NCI-H187 treated with DMSO at 0.1 percent for 48 hours (cell line): ENCODE measurements at regions not wholly inside any gene's neighbourhood (a gene's known extent, or its start where the extent isn't known, plus 50 kb on each side); places are given as distances from the start of the nearest gene placed in this dataset.

Experiments
- DNase-seq: peaks from one replicate; lab custom pipeline; 2025; lab: John Stamatoyannopoulos, UW

DNA sequence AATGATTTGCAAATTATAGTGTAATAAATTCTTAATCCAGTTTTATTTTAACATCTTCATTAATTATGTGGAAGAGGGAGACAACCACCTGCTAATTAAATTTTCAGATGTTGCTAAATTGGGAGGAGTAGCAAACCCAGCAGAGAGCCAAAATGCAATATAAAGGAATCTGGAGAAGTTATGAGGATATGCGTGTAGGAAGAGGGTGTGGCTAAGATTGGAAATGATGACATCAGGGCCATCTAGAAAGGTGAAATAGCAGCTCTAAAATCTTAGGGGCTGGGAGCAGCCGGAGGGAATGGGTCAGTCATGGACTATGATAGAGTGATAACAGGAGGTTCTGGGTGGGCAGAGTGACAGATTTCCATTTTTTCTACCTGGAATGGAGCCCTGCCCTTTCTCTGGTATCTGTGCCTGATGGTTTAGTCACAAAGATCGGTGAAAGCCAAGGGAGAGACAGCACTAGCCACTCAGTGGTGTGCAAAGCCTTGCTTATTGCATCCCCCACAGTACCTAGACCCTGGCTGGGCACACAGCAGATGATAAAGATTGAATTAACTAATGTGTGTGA, 379.2 kb upstream of the CELF4 start:
- DNase-seq = no peak

DNA sequence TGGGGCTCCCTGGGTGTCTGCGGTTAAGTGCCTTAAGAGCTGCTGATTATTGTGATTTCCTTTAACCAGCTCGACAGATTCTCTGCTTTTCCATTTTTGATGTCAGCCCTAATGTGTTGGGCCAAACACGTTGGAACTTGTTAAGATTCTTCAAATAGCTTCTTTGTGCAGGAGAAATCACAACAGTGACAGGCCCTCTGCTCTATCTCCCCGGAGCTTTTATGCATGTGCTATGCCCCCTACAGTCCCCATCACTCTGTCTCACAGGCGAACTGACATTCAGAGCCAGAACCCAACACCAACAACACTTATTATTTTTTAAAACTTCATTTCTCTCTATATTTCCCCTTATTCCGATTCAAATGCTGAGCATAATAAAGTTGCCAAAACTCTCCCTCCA, 371.7 kb upstream of the CELF4 start:
- DNase-seq = no peak

DNA sequence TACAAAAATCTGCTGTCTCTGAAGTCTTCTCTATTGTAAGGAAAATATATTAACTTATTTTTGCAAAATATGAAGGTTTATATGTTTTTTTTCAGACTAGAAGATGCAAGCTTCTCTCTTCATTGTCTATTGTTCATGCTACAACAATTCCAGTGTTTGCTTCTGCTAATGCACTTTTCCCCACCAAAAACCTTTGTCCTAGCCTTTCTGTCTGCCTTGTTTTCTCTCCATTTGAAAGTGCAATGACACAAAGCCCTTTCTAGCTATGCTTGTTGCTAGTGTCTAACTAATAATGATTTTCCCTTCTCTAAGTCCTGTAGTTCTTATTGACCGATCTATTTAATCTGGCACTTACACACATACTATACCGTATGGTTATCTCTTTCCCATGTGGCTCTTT, 369.5 kb upstream of the CELF4 start:
- DNase-seq = no peak

DNA sequence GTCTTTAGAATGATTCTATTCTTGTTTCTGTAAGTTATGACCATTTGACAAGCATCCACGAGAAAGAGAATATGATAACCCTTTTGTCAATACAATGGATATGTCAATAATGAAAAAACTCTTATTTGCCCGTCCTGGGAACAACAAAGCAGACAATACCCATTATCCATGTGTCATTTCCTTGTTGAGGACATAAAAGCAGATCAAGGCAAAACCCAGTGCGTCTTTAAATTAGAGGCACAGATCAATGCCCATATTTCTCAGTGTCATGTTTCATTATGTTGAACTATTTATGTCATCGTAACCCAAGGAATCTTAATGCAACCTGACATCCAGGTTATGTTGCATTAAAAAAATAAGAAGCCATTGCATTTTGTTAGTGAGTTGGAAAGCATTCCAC, 365.0 kb upstream of the CELF4 start:
- DNase-seq = no peak

DNA sequence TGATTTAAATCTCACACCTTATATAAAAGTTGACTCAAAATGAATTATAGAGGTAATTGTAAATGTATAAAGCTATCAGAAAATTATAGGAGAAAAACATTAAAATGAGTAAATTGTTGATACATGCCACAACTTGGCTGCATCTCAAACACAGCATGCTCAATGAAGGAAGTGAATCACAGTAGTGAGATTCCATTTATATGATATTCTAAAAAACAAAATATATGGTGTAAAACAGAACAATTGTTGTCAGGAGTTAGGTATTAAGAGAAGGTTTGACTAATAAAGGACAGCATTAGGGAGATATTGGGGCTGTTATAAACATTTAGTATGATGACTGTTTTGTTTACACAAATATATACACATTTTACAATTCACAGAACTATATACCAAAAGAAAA, 356.6 kb upstream of the CELF4 start:
- no peak for DNase-seq

DNA sequence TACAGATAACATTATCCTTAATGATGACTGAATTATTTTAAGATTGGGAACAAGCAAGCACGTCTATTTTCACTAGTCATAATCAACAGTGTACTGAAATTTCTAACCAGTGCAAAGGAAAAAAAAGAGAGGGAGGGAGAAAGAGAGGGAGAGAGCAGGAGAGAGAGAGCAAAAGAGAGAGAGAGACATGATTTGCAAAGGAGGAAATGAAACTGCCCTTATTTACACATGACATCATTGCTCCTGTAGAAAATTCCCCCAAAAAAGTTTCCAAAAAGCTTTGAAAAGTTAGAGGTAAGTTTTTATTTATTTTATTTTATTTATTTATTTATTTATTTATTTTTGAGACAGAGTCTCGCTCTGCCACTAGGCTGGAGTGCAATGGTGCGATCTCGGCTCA, 355.3 kb upstream of the CELF4 start:
- no peak for DNase-seq

DNA sequence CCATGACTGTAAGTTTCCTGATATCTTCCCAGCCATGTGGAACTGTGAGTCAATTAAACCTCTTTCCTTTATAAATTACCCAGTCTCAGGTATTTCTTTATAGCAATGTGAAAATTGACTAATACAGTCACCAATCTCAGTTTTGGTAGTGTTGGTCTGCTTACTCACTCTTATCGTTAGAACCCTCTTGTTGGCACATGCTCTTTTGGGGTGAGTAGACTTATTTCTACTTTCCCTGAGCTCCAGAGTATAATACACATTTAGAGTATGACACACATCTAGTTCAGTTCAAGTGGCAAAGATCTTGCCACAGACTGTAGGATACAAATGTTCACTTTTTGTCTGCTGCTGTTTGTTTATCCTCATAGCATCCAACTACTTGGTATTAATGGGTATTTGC, 347.5 kb upstream of the CELF4 start:
- DNase-seq = no peak

DNA sequence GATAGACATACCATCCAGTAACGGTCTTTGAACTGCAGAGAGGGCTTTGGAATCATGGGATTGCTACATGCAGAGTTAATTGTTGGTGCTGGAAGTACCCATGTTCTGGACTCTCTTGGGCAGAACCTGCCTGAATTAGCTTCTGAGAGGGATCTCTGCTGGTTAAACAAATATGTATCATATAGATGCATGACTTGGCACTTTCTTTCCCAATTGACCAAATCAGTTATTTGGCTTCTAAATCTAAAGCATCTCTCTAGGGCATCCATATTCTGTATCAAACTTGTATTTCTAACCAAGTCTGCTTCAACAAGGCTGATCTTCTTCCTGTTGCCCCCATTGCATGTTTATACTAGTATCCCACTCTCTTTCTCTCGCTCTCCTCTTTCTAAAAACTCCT, 336.7 kb upstream of the CELF4 start:
- no peak for DNase-seq

DNA sequence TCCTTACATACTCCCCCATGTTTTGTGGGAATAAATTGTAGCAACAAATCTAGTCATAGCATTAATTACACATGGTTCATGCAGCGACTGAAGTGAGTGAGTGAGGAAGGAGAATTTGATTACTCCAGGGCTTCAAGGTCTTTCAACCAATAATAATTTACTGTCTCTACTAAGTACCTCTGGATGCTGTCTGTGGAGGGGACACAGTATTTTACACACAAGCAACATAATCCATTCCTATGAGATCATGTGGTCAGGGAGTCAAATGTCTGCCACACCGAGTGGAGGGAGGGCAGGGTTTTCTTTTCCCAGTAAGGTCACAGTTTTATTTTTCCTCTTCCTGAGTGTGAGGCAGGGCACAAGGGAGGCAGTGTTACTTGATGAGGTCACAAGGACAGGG, 334.7 kb upstream of the CELF4 start:
- DNase-seq = no peak

DNA sequence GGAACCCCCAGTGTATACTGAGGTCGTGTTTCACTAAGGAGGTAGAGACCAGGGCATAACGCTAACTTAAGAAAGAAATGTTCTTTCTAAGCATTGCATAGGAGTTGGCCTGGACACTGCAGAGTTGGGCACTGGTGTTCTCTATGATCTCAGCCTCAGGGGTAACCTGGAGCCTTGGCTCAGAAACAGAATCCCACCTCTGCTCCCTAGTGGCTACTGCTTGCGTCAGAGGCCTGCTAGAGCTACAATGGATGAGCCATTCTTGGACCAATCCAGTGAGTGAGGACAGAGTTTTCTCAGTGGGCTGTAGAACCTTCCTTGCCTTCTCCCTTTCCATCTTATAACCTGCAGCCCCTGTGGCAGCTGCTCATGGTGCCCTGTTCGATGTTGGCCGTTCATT, 324.4 kb upstream of the CELF4 start:
- DNase-seq = no peak

DNA sequence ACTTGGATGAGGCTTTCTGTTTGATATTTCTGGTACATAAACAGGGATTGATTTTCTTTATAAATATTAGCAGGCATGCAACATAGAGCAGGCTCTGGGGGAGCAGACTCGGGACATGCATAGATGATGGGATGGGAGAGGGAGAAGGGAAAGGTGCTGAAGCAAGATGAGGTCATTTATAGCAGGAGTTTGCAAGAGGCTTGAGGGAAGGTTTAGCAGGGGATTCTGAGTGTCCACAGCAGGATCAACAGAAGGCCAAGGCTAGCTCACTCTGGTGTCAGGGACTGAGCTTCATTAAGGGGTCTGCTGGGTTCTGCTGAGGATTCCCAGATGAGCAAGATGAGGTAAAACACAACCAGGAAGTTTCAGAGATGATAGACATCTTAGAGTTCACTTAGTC, 309.1 kb upstream of the CELF4 start:
- DNase-seq = no peak

DNA sequence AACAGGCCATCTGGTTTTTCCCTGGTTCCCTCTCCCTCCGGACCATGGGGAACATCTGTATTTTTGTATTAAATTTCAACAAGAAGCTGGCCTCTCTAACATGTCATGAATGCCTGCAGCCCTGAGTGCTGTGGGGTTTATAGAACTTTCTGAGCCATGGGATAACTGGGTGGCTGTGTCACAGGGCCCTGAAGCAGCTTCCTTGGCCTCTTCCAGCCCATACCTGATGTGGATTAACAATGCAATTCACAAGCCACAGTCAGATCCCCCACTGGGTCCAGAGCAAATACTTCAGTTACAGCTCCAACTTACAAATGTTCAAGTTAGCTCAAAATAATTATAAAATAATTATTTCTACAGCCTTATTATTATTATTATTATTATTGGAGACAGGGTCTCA, 307.8 kb upstream of the CELF4 start:
- DNase-seq = no peak

DNA sequence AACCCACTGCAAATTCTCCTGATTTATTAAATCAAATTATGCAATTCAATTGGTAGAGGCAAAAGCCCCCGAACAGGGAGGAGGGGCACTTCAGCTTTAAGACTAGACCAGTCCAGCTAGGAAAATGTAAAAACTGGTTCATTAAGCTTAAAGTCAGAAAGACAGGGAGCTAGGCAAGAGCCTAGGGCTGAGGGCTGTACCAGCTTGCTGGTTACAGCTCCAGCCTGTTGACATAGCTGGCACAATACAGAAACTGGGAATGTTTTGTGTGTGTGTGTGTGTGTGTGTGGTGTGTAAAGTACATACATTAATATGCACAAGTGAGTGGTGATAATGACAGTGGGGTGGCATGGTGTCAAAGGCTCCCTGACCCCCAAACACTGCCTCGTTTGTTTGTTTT, 307.0 kb upstream of the CELF4 start:
- no peak for DNase-seq

DNA sequence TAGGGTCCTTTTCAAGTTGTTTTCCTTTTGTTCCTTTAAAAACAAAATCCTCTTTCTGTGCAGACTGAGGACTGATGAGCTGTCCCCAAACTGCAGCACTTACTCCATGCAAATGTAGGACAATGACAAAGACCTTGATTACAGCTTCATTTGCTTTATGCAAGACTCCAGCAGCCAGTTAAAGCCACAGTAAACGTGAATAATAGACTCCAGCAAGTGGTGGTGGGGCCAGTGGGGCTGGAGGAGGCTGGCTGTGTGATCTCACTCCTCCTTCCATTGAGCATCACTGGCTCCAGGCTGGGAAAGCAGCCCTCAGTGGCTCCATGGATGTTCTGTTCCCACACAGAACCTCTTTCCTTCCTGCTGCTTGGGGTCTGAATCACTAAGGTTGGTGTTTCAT, 306.0 kb upstream of the CELF4 start:
- DNase-seq = no peak

DNA sequence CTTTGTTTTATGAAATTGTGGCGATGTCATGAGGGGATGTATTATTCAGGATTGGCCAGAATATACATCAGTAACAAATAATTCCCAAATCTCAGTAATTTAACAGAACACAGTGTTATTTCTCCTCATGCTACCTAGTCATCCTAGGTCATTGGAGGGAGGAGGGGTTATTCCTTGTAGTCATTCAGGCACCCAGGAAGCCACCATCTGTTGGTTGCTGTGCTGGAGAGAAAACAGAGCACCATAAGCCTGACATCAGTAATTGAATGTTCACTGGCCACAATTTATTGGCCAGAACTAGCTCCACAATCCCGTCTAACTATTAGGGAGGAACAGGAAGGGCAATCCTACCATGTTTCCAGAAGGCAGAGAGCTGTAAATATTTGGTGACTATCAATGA, 303.5 kb upstream of the CELF4 start:
- no peak for DNase-seq

DNA sequence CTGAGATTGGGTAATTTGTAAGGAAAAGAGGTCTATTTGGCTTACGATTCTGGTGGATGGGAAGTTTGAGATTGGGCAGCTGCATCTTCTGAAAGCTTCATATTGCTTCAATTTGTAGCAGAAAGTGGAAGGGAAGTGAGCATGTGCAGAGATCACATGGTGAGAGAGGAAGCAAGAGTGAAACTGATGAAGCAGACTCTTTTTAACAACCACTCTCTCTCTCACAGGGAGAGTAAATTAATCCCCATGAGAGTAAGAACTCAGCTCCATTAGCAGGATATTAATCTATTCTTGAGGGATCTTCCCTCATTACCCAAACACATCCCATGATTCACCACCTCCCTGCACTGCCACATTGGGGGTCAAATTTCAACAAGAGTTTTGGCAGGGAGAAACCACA, 298.5 kb upstream of the CELF4 start:
- no peak for DNase-seq

DNA sequence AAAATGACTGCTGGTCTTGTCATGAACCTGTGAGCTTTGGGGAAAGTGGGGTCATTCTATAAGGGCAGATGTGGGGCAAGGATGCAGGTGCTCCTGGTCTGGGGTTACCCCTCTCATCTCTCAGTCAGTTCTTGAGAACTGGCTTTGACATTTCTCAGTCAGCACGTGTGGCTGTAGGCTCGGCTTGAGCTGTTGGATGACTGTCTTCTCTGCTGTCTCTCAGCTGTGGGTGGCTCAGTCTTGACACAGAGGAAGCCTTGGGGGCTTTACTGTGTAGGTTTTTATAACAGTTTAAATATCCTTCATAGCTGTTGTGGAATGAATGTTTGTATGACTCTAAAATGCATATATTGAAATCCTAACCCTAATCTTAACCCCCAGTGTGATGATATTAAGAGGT, 296.4 kb upstream of the CELF4 start:
- DNase-seq = no peak

DNA sequence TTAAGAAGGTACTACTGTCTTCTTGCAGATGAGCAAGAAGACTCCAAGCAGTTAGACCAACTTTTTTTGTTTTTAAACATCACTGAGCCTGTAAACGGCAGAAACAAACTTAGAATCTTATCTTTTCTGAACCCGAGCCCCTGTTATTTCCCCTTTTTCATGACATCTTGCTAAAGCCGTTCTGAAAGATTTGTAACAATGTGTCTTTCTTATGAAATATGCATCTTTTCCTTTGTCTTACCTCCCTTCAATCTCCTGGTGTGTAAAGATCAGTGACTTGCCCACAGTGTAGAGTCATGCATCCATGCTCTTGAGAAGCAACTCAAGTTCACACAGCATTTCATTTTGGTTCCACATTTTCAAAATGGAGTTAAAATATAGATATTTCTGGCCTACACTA, 288.8 kb upstream of the CELF4 start:
- no peak for DNase-seq

DNA sequence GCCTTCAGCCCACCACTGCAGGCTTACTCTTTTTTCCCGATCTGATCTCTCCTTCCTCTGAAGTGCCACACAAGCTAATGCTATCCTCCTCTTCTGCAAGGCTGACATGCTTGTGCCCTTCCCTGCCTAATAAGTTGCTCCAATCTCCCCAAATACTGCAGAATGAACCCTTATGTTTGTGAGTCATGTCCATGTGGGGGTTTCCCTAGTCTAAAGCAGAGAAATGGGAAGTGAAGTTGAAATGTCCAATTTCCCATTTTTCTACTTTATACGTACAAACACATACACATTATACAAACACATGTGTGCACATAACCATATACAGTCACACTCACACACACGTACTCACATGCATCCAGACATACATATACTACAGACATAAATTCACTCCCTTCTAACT, 288.1 kb upstream of the CELF4 start:
- no peak for DNase-seq

DNA sequence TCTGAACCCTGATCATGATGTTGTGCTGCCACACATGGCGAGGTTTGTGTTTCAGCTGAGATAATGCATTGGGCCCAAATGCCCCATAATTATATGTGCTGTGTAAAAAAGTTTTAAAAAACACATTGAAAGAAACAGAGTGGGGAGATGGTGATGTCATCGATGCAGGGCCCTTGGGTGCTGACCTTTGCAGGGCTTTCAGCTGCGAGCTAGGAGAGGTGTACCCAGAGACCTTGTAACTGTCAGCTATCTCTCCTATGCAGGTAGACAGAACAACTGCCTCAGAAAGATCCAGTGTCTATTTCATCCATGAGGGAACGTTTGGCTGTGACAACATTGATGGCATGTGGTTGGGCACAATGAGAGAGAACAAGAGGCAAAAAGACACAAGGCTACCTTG, 286.9 kb upstream of the CELF4 start:
- DNase-seq = no peak

DNA sequence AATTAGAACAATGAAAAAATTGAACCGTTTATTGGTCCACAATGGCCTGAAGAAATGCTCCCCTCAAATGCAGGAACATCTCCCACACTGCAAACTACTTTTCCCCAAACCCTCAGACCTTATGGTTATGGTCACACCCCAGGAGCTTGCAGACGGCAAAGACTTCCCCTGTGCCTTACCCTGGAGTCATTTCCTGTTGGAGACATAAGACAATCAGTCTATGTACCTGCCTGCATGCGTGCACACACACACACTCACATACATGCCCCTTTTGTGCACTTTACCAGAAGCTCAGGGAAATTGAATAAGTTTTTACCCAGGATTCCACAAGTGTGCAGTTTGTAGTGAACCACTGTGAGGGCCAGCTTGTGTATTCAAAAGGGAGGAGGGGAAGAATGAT, 281.9 kb upstream of the CELF4 start:
- no peak for DNase-seq

DNA sequence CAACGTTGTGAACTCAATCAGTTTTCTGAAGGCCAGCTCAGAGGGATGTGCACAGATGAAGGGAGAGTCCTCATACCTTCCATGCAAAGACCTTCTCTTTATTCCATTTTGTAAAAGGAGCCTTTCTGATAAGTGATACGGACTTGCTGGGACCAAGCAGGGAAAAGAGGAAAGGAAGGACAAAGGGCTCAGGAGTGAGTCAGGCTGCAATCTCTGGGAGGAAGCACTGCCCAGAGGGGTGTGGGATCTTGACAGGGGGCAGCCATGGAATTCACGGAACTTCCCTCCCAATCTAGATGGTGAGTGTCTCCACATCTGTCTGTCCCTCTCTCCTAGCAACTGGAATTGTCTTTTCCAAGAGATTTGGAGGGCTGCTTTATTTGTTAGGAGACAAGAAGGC, 281.4 kb upstream of the CELF4 start:
- no peak for DNase-seq

DNA sequence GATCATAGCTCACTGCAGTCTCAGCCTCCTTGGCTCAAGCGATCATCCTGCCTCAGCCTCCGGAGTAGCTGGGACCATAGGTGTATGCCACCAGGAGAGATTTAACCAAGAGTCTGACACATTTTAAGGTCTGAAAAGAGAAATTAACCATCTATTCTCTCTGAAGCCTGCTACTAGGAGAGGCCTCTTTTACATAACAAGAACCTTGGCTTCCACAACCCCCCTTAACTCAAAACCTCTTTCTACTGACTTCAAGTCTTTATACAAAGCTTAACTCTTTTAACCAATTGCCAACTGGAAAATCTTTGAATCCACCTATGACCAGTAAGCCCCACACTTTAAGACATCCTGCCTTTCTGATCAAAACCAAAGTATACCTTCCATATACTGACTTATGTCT, 279.9 kb upstream of the CELF4 start:
- no peak for DNase-seq

DNA sequence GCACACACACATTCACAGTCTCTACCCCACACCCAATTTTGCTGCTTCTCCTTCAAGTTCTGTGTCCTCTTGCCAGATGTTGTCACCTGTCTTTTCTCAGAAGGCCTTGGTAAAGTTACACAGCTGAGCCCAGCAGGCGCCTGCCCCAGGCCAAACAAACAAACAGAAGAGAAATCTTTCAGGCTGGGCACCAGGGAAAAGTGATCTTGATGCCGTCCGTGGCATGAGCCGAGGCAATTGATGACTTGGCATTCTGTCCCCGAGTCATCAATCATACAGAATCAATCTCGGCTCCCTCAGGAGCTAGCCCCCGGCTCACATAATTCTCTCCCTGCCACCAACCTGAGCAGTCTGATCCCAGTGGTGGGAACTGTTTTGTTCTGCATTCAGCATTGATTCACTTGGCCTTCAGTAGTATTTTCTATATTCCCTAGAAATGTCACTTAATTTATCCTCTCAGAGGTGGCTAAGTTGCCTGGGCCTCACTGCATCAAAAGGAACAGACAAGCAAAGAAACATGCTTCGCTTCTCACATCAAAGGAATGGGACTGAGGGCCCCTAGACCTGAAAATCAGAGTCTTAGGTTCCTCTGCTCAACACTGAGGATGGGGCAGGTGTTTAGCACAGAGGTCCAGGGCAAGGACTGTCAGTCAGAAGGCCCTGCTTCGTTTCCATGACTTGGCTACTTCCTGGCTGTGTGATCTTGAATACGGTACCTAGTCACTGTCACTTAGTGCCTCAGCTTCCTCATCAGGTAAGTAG, 278.8 kb upstream of the CELF4 start:
- no peak for DNase-seq
